ENCODE measurements at regions not wholly inside any gene's neighbourhood (a gene's known extent, or its start where the extent isn't known, plus 50 kb on each side); places are given as distances from the start of the nearest gene placed in this dataset.

DNA sequence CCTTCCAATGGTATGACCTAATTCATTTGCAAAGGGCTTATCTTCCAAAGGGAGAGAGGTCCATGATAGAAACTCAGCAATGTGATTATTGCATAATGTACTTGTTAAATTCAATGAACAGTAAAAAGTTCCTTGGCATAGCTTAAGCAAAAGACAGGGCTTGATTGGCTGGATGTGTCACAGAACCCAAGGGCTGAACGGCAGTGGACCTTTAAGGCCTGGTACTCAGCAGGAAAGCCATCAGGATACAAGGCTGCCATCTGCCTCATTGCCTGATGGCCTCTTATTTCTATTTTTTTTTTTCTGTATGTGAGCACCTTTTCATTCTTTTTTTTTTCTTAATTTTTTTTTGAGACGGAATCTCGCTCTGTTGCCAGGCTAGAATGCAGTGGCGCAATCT is 208.9 kb upstream of the WSCD1 start:
- no peak for DNase-seq (ENCODE audit: extremely low read depth in 1 of 2, low read depth in 1 of 2)

DNA sequence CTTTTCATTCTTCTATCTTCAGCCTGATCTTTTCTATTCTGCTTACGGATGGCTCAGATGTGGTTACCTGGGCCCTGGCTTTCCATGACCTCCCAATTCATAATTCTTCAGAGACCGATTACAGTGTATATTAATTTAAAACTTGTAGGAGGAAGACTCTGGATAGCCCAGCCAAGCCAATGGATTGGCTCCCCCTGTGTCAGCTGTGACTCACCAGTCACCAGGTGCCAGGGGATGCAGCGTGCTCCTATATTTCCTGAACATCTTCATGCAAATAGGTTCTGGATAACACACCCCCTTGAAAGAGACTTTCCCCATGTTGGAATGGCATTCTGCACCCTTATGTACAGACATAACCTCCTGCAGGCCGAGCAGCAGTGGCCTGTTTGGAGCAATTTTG is 208.3 kb upstream of the WSCD1 start:
- no peak for DNase-seq (ENCODE audit: extremely low read depth in 1 of 2, low read depth in 1 of 2)

DNA sequence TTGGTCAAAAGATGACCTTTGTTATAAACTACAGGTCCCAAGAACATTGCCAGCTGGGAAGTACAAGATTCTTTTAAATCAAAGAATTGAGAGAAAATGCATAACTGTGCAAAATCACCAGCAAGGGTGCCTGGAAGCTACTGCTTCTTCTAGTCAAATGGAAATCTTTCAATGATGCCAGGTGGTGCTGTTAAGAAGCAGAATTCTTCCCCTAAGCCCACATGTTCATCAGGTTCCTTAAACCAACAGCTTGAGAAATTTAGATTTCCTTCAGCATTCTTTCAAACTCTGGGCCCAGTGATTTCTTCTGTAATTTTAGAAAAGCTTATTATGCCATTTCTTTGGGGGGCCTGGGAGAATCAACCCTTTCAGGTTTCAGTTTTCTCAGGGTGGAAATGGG is 207.8 kb upstream of the WSCD1 start:
- no peak for DNase-seq (ENCODE audit: extremely low read depth in 1 of 2, low read depth in 1 of 2)

DNA sequence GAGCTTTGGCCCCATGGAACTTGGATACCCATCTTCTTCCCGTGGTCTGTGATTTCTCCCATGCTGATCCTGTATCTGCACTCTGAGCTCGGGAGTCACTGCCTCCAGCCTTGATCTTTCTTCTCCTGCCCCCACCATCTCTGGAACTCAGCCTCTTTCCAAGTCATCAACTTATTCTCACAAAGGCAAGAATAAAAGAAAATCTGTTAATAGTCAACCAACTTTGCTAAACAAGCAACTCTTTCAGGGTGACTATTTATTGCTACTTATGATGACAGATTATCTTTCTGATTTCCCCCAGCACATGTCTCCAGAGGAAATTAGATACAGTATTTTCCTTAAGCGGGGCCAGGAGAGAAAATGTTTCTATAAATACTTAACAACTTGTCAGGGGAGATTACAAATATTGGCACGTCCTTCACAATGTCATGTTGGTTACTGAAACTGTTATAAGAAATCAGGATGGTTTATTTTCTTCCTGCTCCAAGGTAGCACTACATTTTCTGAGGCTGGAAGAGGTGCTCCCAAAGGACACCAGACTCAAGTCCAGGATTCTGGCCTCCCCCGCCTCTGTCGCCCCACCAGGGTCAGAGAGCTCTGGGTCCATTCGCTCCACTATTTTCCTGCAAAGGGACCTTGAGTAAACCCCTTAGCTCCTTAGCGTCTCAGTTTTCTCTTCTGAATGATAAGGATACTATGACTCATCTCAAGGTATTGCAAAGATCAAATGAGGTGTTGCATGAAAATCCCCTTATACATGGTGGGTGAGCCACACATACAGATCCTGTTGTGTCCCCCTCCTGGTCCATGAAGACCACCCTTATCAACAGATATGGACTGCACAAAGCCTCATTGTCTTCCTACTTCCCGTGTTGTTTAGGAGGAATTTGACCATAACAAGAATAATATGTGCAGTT is 205.2 kb upstream of the WSCD1 start:
- no peak for DNase-seq (ENCODE audit: extremely low read depth in 1 of 2, low read depth in 1 of 2)

DNA sequence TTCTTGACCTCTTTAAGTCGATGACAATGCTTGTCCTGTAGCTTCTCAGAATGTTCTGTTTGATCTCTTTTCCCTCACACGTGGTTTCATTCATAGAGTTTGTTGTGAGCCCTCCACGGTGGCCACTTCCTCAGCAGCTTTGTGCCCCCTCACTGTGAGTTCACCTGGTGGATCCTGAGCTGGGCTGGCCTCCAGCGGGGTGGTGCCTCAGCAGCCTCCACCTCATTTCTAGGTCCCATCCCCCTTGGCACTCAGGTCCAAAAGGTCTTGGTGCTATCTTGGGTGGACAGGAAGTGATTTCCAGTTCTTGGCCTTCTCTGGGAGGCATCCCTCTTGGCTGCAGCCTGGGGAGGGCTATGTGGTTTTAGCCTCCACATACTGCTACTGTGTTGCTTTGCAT is 203.2 kb upstream of the WSCD1 start:
- no peak for DNase-seq (ENCODE audit: extremely low read depth in 1 of 2, low read depth in 1 of 2)

DNA sequence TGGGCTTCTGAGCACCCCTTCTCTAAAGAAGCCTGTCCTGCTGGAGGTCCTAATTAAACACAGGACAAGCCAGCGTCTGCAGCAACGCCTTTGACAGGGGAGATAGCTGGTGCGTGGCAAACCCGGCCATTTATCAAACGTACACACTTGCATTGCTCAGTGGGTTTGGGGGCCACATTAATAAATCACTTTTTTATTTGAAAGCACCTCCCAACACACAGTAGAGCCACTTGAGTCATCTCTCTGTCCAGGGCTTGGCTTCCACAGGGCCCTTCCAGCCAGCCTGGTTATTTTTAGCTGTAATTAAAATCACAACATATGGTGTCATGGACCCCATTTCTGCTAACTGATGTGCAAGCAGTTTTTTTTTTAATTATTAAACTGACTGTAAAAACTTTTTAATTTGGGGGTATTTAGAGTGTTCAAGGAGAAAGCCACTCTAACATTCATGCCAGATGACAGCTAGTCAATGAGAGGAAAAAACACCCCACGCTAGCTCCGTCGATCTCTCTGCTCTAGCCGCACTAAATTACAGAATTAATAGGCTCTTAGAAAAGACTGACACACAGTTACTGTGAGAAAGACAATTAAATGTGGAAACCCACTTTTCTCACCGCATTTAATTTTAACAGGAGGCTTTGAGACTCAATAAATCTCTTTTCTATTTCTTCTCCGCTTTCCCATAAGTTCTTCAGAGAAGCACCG is 201.0 kb upstream of the WSCD1 start:
- no peak for DNase-seq (ENCODE audit: extremely low read depth in 1 of 2, low read depth in 1 of 2)

DNA sequence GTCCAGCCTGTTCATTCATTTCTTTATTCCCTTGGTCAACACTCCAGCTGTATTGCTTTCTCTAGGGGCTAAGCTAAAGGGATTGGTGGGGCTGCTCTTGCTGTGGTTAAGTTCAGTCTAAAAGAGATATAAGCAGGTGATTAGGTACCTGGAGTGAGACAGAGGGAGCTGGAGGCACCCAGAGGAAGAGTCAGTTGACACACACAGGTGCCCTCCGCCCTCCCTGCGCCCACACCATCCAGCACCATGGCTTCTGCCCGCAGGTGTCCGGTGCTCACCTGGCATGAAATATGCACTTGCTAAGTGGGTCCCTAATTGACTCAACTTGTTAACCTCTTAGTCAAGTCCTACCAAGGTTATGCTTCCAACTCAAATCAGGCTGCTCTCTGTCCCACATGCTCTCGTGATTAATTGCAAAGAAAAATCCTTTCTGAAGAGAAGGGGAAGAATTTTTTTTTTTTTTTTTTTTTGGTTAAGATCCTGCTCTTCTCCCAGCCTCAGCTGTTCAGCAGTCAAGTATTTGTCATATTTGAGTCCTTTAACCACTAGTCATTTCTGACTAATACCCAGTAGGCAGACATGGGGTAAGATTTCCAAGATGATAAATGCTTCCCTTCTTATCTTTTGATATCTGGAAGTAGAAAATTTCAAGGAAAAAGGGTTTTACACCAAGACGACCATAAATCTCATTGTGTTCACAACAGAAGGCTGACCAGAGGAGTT is 199.8 kb upstream of the WSCD1 start:
- no peak for DNase-seq (ENCODE audit: extremely low read depth in 1 of 2, low read depth in 1 of 2)

DNA sequence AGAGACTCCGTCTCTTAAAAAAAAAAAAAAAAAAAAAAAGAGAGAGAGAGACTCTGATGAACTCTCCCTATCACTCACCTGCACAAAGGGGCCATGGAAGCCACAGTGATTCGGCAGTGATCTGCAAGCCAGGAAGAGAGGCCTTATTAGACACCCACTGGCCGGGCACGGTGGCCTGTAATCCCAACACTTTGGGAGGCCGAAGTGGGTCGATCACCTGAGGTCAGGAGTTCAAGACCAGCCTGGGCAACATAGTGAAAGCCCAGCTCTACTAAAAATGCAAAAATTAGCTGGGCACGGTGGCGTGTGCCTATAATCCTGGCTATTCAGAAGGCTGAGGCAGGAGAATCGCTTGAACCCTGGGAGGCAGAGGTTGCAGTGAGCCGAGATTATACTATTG is 198.5 kb upstream of the WSCD1 start:
- no peak for DNase-seq (ENCODE audit: extremely low read depth in 1 of 2, low read depth in 1 of 2)

DNA sequence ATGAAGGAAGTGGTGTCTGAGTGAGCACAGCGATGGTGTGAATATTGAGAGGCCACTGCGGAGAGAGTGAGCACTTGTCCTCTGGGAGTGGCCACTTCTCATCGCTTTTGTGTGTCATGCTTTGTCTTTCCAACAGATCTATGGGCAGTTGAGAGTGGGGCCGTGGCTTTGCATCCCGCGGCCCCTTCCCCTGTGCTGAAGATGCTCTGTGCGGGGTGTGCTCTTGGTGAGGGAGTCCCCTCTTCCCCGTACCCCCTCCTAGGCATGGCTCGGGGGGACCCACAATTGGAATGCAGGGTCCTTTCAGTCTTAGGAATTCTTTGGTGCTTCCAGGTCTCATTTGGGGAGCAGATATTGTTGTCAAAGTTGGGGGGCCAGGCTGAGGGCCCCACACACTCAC is 197.3 kb upstream of the WSCD1 start:
- no peak for DNase-seq (ENCODE audit: extremely low read depth in 1 of 2, low read depth in 1 of 2)

DNA sequence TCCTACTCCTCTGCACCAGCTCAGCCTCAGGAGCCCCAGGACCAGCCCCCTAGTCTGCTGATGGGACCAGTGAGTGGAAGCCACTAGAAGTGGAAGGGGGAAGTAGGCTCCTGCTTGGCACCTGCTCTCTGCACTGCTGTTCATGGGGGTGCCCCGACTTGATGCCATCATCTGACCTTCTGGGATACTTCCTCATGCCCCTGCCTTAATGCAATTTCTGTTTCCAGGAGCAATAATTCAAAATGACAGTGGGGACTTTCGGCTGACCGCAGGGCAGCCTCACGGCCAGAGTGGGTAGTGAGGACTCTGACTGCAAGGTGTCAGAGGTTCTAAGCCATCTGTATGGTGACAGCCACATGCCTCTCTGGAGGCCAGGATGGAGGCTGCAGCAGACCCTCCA is 196.4 kb upstream of the WSCD1 start:
- DNase-seq (ENCODE audit: extremely low read depth in 1 of 2, low read depth in 1 of 2) = no peak

DNA sequence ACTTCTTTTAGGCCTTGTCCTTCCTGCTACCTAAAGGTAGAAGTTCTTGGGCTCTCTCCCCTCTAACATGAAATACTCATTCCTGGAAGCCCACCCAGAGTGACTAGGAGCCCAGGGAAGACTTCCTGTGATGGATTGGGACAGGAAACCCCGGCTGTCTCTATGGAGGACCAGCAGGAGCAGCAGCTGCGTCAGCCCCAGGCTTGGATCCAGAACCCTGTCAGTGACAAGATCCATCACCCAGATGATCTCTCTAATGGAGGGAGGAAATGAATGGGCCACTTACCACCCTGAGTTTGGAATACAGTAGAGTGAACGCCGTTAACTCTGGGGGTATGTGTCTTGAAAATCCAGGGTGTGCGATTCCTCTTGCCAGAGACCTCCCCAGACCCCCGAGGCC is 195.7 kb upstream of the WSCD1 start:
- DNase-seq (ENCODE audit: extremely low read depth in 1 of 2, low read depth in 1 of 2) = no peak

DNA sequence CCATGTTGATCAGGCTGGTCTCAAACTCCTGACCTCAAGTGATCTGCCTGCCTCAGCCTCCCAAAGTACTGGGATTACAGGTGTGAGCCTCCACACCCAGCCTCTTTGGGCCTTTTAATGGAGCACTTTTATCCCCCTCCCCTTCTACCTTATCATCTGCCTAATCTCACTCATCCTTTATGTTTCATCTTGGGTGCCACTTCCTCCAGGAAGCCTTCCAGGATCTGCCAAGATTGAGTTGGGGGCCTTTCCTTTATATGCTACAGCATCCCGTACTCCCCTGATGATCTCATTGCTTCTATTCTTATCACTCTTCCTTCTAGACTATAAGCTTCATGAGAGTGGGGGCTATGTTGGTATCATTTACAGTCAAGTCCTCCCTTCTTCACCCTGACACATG is 192.8 kb upstream of the WSCD1 start:
- no peak for DNase-seq (ENCODE audit: extremely low read depth in 1 of 2, low read depth in 1 of 2)

DNA sequence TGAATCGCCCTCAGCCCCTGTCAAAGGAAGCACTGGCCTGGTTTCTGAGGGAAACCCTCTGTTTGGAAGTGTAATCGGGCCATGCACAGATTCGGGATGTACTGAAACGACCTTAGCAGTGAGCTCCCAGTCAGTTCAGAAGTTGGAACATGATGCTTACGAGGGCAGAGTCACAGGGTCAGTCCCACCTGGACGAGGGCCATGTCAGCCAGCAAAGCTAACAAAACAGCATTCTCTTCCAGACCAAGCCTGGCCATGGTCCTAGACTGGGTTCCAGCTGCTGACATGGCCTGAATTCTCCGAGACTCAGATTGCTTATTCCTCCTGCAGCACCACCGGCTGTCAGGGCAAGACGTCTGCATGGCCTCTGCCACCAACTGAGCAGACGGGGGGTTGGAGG is 192.2 kb upstream of the WSCD1 start:
- no peak for DNase-seq (ENCODE audit: extremely low read depth in 1 of 2, low read depth in 1 of 2)

DNA sequence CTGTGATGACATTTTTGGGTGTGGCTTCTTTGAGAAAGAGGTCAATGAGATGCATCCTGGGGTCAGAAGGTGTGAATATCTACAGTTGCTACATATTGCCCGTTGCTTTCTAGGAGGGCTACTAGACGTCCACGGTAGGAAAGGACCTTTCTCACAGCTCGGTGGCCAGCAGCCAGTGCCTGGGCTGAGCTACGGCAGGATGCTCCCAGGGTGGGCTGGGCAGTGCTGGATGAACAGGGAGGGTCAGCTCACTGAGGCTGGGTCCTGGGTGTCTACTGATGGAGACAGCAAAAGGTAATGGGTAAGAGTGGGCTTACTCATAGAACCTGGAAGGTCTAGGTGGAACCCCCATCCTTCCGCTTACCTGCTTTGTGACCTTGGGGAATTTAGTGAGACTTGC is 188.3 kb upstream of the WSCD1 start:
- DNase-seq (ENCODE audit: extremely low read depth in 1 of 2, low read depth in 1 of 2) = no peak

DNA sequence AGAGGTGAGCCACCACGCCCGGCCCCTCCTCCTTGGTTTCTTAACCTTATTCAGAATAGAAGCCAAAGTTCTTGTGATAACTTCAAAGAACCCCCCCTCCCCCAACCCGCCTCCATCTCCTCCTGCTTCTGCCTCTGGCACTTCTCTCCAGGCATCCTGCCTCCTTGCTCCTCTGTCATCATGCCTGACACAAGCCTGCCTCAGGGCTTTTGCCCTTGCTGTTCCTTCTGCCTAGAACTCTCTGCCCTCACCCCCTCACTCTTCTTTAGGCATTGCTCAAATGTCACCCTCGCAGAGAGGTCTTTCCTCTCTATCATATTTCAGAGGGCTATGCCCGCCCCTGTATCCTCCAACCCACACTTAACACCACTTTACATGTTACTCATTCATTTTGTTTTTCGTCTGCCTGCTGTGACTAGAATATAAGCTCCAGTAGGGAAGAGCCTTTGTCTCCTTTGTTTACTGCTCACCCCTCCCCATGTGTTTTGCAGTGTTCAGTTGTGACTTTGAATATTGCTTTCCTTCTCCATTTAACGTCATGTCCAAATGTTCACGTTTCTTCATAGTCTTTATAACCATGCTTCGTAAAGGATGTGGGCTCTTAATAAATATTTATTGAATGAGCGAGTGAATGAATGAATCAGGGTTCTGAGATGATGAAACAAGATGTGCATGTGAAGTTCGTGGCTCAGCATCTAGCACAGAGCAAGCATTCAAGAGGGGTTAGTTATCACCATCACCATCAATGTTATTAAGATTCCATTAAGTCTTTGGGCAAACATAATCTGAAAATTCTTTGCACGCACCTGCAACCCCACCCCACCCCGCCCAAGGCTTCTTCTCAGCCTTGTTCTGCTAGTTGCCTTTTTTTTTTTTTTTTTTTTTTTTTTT is 186.2 kb upstream of the WSCD1 start:
- no peak for DNase-seq (ENCODE audit: extremely low read depth in 1 of 2, low read depth in 1 of 2)

DNA sequence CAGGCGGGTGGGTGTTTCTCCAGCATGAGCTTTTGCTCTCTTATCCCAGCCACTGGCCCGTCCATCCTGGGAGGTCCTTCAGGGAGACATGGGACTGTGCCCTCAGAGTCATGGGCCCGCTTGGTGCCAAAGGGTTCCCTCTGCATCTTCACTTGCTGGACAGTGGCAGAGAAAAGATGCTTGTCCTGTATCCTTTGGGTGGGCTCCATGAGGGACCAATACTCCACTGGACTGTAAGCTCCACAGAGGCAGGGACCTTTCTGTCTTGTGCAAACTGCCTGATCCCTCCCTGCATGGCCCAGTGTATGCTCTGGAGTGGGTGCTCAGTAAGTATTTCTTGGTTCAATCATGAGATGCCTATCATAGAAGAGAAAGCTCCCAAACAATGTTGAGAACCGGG is 184.8 kb upstream of the WSCD1 start:
- no peak for DNase-seq (ENCODE audit: extremely low read depth in 1 of 2, low read depth in 1 of 2)

DNA sequence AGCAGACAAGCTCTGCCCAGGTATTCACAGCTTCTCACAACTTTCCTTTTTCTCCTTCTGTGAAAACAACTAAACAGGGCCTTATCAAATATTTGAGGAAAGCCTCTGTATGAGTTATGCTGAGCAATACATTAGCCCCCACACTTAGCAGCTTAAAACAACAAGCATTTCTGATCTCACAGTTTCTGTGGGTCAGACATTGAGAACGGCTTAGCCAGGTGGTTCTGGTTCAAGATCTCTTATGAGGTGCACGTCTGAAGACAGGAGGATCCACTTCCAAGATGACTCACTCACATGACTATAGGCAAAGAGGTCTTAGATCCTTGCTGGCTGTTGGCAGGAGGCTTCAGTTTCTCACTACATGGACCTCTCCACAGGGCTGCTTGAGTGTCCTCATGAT is 181.4 kb upstream of the WSCD1 start:
- no peak for DNase-seq (ENCODE audit: extremely low read depth in 1 of 2, low read depth in 1 of 2)

DNA sequence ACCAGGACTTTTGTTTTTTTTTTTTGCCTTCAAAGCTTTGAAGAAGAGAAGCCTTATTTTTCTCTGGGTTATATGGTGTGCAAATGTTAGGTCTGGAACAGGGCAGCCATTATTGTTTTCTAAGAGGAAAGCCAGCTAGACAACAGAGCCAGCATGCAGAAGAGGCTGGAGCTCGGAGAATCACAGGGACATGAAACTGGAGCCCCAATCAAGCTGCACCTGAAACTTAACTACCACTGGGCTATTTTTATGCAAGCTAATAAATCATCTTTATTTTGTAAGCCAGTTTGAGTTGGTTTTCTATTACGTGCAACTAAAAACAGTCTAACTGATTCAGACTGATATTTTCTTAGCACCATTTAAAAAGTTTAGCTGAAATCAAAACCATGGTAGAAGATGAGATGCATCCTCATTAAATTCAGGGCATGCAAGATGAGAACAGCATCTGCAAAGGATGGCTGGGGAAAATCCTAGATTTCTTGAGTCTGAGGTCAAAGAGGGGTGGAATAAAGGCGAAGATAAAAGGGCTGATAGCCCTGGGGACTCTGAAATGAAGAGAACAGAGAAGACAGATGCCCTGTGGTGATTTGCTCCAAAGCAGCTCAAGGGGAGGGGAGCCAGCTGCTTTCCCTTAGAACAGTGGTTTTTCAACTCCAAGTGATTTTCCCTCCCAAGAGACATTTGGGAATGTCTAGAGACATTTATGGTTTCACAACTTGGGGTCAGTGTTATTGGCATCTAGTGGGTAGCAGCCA is 177.1 kb upstream of the WSCD1 start:
- no peak for DNase-seq (ENCODE audit: extremely low read depth in 1 of 2, low read depth in 1 of 2)

DNA sequence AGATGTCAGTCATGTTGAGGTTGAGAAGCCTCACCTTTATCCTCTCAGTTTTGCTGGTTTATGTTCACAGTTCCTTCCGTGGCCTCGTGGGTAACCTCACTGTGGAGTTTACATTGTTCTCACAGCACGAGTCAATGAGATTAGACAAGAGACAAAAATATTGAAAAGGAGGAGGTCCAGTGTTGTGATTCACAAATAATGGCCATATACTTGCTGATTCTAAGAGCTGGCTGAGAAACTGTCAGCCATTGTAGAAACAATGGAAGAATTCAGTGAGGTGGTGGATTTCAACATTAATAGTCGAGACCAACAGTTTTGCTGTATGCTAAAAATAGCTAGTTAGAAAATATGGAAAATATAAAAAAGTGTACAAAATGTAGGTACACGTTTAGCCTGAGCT is 176.4 kb upstream of the WSCD1 start:
- DNase-seq (ENCODE audit: extremely low read depth in 1 of 2, low read depth in 1 of 2) = no peak

DNA sequence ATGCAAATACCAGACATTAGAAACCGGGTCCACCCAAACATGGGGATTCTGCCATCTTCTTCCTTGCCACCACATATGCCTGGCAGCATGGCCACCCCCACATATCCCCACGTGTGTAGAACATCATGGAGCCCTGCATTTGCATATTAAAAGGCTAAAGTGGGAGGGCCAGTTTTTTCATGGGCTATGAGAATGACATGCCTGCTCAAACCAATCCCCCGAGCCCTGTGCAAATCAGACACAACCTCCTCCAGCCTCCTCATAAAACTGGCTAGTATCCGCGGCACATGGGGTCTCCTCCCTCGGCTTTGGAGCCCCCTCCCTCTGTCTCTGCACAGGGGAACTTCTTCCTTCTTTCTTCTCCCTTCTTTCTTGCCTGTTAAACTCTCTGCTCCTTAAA is 174.9 kb upstream of the WSCD1 start:
- no peak for DNase-seq (ENCODE audit: extremely low read depth in 1 of 2, low read depth in 1 of 2)

Measured in stimulated activated CD8-positive, alpha-beta memory T cell treated with anti-CD3 and anti-CD28 coated beads, Interleukin-7, amount 100 ng/mL, for 48 hours (primary cell).